ENCODE measurements at regions not wholly inside any gene's neighbourhood (a gene's known extent, or its start where the extent isn't known, plus 50 kb on each side); places are given as distances from the start of the nearest gene placed in this dataset.

DNA sequence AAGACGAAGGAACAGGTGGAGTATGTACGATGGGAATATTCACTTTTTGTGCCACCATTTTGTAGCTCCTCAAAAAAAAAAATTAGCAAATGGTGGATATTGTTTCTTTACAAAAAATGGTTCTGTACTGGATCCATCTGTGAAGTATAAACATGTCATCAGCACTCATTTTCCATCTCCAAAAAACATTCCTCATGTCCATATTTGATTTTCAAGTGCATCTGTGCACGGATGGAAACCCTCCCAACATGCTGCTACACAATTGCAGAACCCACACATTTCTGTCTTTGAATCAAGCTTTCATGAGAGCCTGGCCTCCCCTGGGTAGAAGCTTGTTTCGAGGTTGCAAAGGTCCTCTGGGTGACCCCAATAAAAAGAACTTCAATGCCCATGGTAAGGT, 59.6 kb upstream of the ZEB2 start:
- TF ChIP-seq, protein P1, sequence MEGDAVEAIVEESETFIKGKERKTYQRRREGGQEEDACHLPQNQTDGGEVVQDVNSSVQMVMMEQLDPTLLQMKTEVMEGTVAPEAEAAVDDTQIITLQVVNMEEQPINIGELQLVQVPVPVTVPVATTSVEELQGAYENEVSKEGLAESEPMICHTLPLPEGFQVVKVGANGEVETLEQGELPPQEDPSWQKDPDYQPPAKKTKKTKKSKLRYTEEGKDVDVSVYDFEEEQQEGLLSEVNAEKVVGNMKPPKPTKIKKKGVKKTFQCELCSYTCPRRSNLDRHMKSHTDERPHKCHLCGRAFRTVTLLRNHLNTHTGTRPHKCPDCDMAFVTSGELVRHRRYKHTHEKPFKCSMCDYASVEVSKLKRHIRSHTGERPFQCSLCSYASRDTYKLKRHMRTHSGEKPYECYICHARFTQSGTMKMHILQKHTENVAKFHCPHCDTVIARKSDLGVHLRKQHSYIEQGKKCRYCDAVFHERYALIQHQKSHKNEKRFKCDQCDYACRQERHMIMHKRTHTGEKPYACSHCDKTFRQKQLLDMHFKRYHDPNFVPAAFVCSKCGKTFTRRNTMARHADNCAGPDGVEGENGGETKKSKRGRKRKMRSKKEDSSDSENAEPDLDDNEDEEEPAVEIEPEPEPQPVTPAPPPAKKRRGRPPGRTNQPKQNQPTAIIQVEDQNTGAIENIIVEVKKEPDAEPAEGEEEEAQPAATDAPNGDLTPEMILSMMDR (IDR thresholded peaks at IDR 0.05), result no peak
- Histone ChIP-seq H3K9me3 (no peaks in the 10 kb centered on the region), H3K27ac (no peak overlapping the region), H3K4me3 (no peak overlapping the region), H3K27me3 (ENCODE audit: insufficient read depth in 3 of 3, low read length in 2 of 3) (no peaks in the 10 kb centered on the region), H3K4me1 (no peaks in the 10 kb centered on the region), H3K36me3 (ENCODE audit: insufficient read depth in 1 of 2, low read depth in 1 of 2) (no peaks in the 10 kb centered on the region)
- DNase-seq (no peak), ATAC-seq (no peak)
- intact Hi-C loops (cut with DNase I), result no loop called here
- 87 to 95% (median 90%) methylated on average over 4 of the region's 4 CpGs for WGBS, 3 donors

DNA sequence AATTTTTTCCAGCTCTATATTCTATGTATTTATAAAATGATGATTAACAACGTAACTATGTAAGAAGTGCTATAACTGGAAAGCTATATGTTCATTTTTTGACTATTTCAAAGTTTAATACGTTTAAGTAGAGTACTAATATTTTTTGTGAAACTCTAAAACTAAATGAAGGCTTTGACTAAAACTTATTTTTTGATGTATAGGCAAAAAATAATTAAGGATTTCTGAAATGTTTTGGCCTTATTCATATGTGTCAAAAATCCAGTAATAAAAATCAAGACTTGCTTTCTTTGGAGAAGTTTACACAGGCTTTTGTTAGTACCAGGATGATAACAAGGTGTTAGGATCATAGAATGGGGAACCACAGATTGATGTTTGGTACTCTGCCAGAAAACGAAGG, 58.2 kb upstream of the ZEB2 start:
- DNase-seq (no peak), ATAC-seq (no peak)
- Histone ChIP-seq H3K4me1 (no peaks in the 10 kb centered on the region), H3K27me3 (ENCODE audit: insufficient read depth in 3 of 3, low read length in 2 of 3) (no peaks in the 10 kb centered on the region), H3K4me3 (no peak overlapping the region), H3K36me3 (ENCODE audit: insufficient read depth in 1 of 2, low read depth in 1 of 2) (no peaks in the 10 kb centered on the region), H3K27ac (no peak overlapping the region), H3K9me3 (no peaks in the 10 kb centered on the region)
- intact Hi-C loops (cut with DNase I), result no loop called here
- 74 to 85% (median 79%) methylated on average over 3 of the region's 3 CpGs for WGBS, 3 donors
- TF ChIP-seq, protein P1 (IDR thresholded peaks at IDR 0.05), result no peak

DNA sequence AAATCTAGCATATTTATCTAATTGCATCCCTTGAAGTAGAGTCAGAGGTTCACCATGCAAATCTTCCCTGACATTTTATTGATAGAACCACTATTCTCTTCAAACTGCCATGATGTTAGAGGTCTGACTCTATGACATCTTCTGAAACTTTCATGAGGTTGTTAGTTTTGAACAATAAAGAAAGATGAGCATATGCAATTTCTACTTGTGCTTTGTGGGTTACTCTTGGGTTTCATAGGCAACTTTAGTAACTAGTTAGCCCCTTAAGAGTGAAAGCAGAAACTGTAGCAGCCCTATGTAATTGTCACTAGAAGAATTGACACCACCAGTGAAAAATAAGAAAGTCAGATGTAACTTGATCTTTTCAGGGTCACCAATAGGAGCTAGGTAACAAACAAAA, 53.1 kb upstream of the ZEB2 start:
- Histone ChIP-seq H3K36me3 (ENCODE audit: insufficient read depth in 1 of 2, low read depth in 1 of 2) (no peaks in the 10 kb centered on the region), H3K27me3 (ENCODE audit: insufficient read depth in 3 of 3, low read length in 2 of 3) (no peaks in the 10 kb centered on the region), H3K4me3 (no peak overlapping the region), H3K27ac (no peak overlapping the region), H3K9me3 (no peaks in the 10 kb centered on the region), H3K4me1 (no peaks in the 10 kb centered on the region)
- no peak for DNase-seq
- no peak for ATAC-seq
- intact Hi-C loops (cut with DNase I), result no loop called here
- TF ChIP-seq, protein P1 (IDR thresholded peaks at IDR 0.05), result no peak

DNA sequence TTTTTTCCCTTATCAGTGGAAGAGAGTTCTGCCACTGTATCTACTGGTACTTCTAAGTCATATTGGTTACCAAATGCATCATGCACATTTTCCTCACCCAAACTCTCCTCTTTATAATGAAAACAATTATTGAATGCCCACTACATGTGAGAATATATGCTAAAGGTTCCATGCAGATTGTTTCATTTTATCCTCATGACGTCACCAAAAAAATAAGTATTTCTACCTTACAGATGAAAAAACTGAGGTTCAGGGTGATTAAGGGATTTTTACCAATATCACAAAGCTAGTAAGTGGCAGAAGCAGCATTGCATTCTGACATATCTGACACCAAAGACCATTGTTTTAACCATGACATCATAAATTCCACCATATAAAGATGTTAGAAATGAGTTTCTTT, 51.9 kb upstream of the ZEB2 start:
- intact Hi-C loops (cut with DNase I), result no loop called here

DNA sequence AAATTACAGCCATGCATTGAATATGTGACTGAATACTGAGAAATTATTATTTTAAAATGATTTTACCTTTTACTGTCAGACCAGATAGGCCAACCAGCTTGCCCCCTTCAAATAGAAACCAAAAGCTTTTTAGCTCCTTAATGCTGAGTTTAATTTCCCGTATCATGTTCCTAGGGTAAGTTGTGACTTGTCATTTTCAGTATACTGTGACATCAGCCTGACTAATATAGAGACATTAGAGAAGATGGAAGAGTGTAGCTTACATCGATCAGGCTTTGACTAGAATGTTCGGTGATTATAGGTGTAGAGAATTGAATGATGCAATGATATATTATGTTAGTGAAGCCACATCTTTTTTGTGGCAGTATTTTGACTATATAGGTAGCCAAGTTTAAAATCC, 50.6 kb upstream of the ZEB2 start:
- Histone ChIP-seq H3K9me3 (no peaks in the 10 kb centered on the region), H3K4me3 (no peak overlapping the region), H3K27ac (no peak overlapping the region), H3K4me1 (no peaks in the 10 kb centered on the region), H3K27me3 (ENCODE audit: insufficient read depth in 3 of 3, low read length in 2 of 3) (no peaks in the 10 kb centered on the region), H3K36me3 (ENCODE audit: insufficient read depth in 1 of 2, low read depth in 1 of 2) (no peaks in the 10 kb centered on the region)
- TF ChIP-seq, protein P1 (IDR thresholded peaks at IDR 0.05), result no peak
- ATAC-seq, result no peak
- no peak for DNase-seq
- 71 to 85% (median 80%) methylated on average over 3 of the region's 3 CpGs for WGBS, 3 donors
- intact Hi-C loops (cut with DNase I), result no loop called here

More for the DNA sequence above, 51.9 kb upstream of the ZEB2 start:
- TF ChIP-seq, protein P1 (IDR thresholded peaks at IDR 0.05), result no peak
- no peak for ATAC-seq
- DNase-seq, result no peak
- H3K27ac ChIP-seq, result no peak overlapping the region
- H3K36me3 ChIP-seq (ENCODE audit: insufficient read depth in 1 of 2, low read depth in 1 of 2), result no peaks in the 10 kb centered on the region
- no peaks in the 10 kb centered on the region for H3K9me3 ChIP-seq
- no peak overlapping the region for H3K4me3 ChIP-seq
- 49 to 93% (median 93%) methylated on average over 1 of the region's 1 CpG for WGBS, 3 donors
- no peaks in the 10 kb centered on the region for H3K4me1 ChIP-seq
- H3K27me3 ChIP-seq (ENCODE audit: insufficient read depth in 3 of 3, low read length in 2 of 3), result no peaks in the 10 kb centered on the region

Data from psoas muscle (tissue), 7 donors.